Neural cell (in vitro differentiated cells): ENCODE measurements at regions not wholly inside any gene's neighbourhood (a gene's known extent, or its start where the extent isn't known, plus 50 kb on each side); places are given as distances from the start of the nearest gene placed in this dataset.

Experiments used
- H2AFZ ChIP-seq: fragments of 200-600, 300-800 bp; sonication (generic), shearing (Covaris generic); 2 replicates; pipeline ENCODE4 v1.6.0; 2014; ENCODE audit warnings: low read depth, mild to moderate bottlenecking, antibody characterized with exemption, low read length, moderate library complexity
- H3F3A ChIP-seq: fragments of 200-600 bp; shearing (Covaris generic); 2 replicates; pipeline ENCODE4 v1.6.1; 2016; ENCODE audit warnings: mild to moderate bottlenecking, moderate library complexity, mixed read lengths, antibody characterized with exemption, low read length; ENCODE audit not compliant: insufficient read depth, poor library complexity, severe bottlenecking
- H3K27ac ChIP-seq: fragments of 200-600, 300-800 bp; sonication (generic), shearing (Covaris generic); 2 replicates; pipeline ENCODE4 v1.5.1; 2014; ENCODE audit warnings: mild to moderate bottlenecking, low read length, moderate library complexity
- H3K27me3 ChIP-seq: fragments of 300-800, 200-600 bp; sonication (generic), shearing (Covaris generic); 2 replicates; pipeline ENCODE4 v1.6.0; 2014; ENCODE audit warnings: mild to moderate bottlenecking, low read depth, low read length, moderate library complexity; ENCODE audit not compliant: insufficient read depth
- H3K36me3 ChIP-seq: fragments of 300-800, 200-600 bp; sonication (generic), shearing (Covaris generic); 2 replicates; pipeline ENCODE4 v1.5.1; 2014; ENCODE audit warnings: mild to moderate bottlenecking, antibody characterized with exemption, low read length, moderate library complexity; ENCODE audit not compliant: insufficient read depth
- H3K4me2 ChIP-seq: fragments of 300-800, 200-600 bp; sonication (generic), shearing (Covaris generic); 2 replicates; pipeline ENCODE4 v1.6.0; 2014; ENCODE audit warnings: mild to moderate bottlenecking, low read length
- H3K4me3 ChIP-seq: fragments of 300-800, 200-600 bp; sonication (generic), shearing (Covaris generic); 2 replicates; pipeline ENCODE4 v1.5.1; 2014; ENCODE audit warnings: mild to moderate bottlenecking, low read length, moderate library complexity
- H3K79me2 ChIP-seq: fragments of 200-600 bp; shearing (Covaris generic); replicated peaks from 2 replicates; pipeline ENCODE4 v1.6.0; 2014; ENCODE audit warnings: mild to moderate bottlenecking, low read length, moderate library complexity; ENCODE audit not compliant: insufficient read depth
- H3K9ac ChIP-seq: fragments of 300-800, 200-600 bp; sonication (generic), shearing (Covaris generic); 2 replicates; pipeline ENCODE4 v1.6.1; 2016; ENCODE audit warnings: mild to moderate bottlenecking, low read length, mixed read lengths
- H3K9me2 ChIP-seq: fragments of 200-600 bp; shearing (Covaris generic); 2 replicates; pipeline ENCODE4 v1.6.1; 2016; ENCODE audit warnings: mild to moderate bottlenecking, low read length, mixed read lengths; ENCODE audit not compliant: insufficient read depth
- H3K9me3 ChIP-seq: fragments of 200-600, 300-800 bp; sonication (generic), shearing (Covaris generic); 2 replicates; pipeline ENCODE4 v1.6.1; 2016; ENCODE audit warnings: mild to moderate bottlenecking, mixed run types, low read length, moderate library complexity, mixed read lengths
- H4K20me1 ChIP-seq: fragments of 200-600 bp; shearing (Covaris generic); 2 replicates; pipeline ENCODE4 v1.6.1; 2016; ENCODE audit warnings: mild to moderate bottlenecking, mixed run types; ENCODE audit not compliant: insufficient read depth
- CTCF ChIP-seq: fragments of 450-650 bp; IDR thresholded peaks from 2 replicates; pipeline ENCODE4 v1.5.1; 2014; ENCODE audit warnings: antibody characterized with exemption, mild to moderate bottlenecking, moderate library complexity; ENCODE audit not compliant: poor library complexity, severe bottlenecking
- EP300 ChIP-seq: fragments of 450-650 bp; conservative IDR thresholded peaks from 2 replicates; pipeline ENCODE4 v1.6.1; 2014; ENCODE audit warnings: antibody characterized with exemption, mild to moderate bottlenecking, moderate library complexity; ENCODE audit not compliant: poor library complexity, severe bottlenecking
- EZH2 ChIP-seq: fragments of 200-600, 300-800 bp; shearing (Covaris generic), sonication (generic); IDR thresholded peaks from 2 replicates; pipeline ENCODE4 v1.6.1; 2014; ENCODE audit warnings: antibody characterized with exemption, low read length, borderline replicate concordance, mild to moderate bottlenecking; ENCODE audit not compliant: insufficient read depth, poor library complexity, severe bottlenecking
- MXI1 ChIP-seq: fragments of 450-650 bp; conservative IDR thresholded peaks from 2 replicates; pipeline ENCODE4 v1.6.1; 2014; ENCODE audit warnings: antibody characterized with exemption, mild to moderate bottlenecking; ENCODE audit not compliant: poor library complexity, severe bottlenecking
- POLR2AphosphoS5 ChIP-seq: IDR thresholded peaks from 2 replicates; pipeline ENCODE4 v1.6.1; 2012
- RAD21 ChIP-seq: fragments of 450-650 bp; conservative IDR thresholded peaks from 2 replicates; pipeline ENCODE4 v1.6.1; 2014; ENCODE audit warnings: antibody characterized with exemption, mild to moderate bottlenecking, moderate library complexity
- REST ChIP-seq: IDR thresholded peaks from 2 replicates; pipeline ENCODE4 v1.6.1; 2012; ENCODE audit warnings: borderline replicate concordance
- SMC3 ChIP-seq: fragments of 450-650 bp; conservative IDR thresholded peaks from 2 replicates; pipeline ENCODE4 v1.6.1; 2014; ENCODE audit warnings: antibody characterized with exemption, mild to moderate bottlenecking, moderate library complexity; ENCODE audit not compliant: poor library complexity
- TAF1 ChIP-seq: IDR thresholded peaks from 2 replicates; pipeline ENCODE4 v1.6.1; 2012; ENCODE audit warnings: low read depth

GRCh38 chr4:166512267-166512666 lies 639.2 kb downstream of the TLL1 start:
- Histone ChIP-seq H2AFZ (no peak overlapping the region), H4K20me1 (no peaks in the 10 kb centered on the region), H3K4me2 (no peak overlapping the region), H3K79me2 (no peaks in the 10 kb centered on the region), H3K27me3 (peaks cover 2% of the 10 kb centered on the region), H3K9me2 (no peaks in the 10 kb centered on the region), H3K36me3 (no peaks in the 10 kb centered on the region), H3F3A (no peaks in the 10 kb centered on the region), H3K27ac (no peak overlapping the region), H3K9me3 (no peaks in the 10 kb centered on the region), H3K9ac (no peak overlapping the region), H3K4me3 (no peak overlapping the region)
- TF ChIP-seq POLR2AphosphoS5 = peak; percentile 79
- no peak for TF ChIP-seq CTCF
- TF ChIP-seq EP300 = peak; percentile 75

- Histone ChIP-seq H3K4me3 (no peak overlapping the region), H3F3A (no peaks in the 10 kb centered on the region), H3K27ac (no peak overlapping the region), H3K9me3 (no peaks in the 10 kb centered on the region), H3K4me2 (no peak overlapping the region), H3K27me3 (no peaks in the 10 kb centered on the region), H3K36me3 (no peaks in the 10 kb centered on the region), H2AFZ (no peak overlapping the region), H4K20me1 (no peaks in the 10 kb centered on the region), H3K79me2 (no peaks in the 10 kb centered on the region), H3K9ac (no peak overlapping the region), H3K9me2 (no peaks in the 10 kb centered on the region)
- TF ChIP-seq REST (no peak), EZH2 (no peak), POLR2AphosphoS5 (no peak), SMC3 (no peak), TAF1 (no peak), EP300 (no peak), RAD21 (no peak), MXI1 (no peak), CTCF (no peak)
These were observed 645.3 kb downstream of the TLL1 start for GRCh38 chr4:166518315-166518714.
